ENCODE measurements at regions not wholly inside any gene's neighbourhood (a gene's known extent, or its start where the extent isn't known, plus 50 kb on each side); places are given as distances from the start of the nearest gene placed in this dataset.
"Not testable (repeated sequence)": the region's sequence is repeated elsewhere in the genome, so short reads cannot be mapped to it uniquely, and the experiment has no call there.

DNA sequence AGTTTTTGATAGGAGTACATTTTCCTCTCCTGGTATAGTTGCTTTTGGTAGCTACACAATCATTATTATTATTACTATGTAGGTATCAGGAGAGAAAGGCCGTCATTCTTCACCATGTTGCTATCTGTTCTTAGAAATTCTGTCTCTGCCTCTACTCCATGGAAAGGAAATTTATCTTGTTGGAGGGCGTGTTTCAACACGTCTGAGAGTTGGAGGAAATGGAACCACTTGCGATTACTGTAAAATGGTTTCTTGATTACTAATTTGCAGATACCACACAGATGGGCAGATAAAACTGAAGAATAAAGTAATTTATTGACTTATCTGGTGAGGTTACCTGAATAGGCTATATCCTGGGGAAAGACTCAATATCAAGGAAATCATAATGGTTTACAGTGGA is 488.4 kb downstream of the NR2F2 start:
- Mint-ChIP-seq H3K27me3 (ENCODE audit: insufficient read depth) (no peaks in the 10 kb centered on the region), H3K9me3 (no peaks in the 10 kb centered on the region), H3K27ac (no peak overlapping the region), H3K4me1 (ENCODE audit: low read depth) (no peaks in the 10 kb centered on the region), H3K4me3 (no peak overlapping the region), H3K36me3 (ENCODE audit: low read depth) (no peaks in the 10 kb centered on the region)
- intact Hi-C loops (cut with micrococcal nuclease) = no loop called here
- no peak for DNase-seq (ENCODE audit: low spot score)

DNA sequence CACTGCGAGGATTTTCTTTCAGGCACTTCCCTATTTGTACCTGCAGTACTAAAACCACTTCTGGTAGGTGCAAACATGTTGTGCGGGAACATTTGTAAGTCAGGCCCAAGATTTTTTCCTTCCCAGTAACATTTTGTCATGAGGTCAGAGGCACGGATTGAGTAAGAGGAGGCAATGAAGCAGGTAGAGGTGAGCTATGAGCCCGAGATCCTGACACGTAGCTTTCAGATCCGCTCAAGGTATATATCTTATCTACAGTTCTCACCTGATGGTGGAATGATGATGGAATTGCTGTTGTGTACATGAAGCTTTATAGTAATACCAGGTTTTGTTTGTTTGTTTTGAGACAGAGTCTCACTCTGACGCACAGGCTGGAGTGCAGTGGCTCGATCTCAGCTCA is 497.5 kb downstream of the NR2F2 start:
- Mint-ChIP-seq H3K4me1 (ENCODE audit: low read depth) (no peaks in the 10 kb centered on the region), H3K27ac (no peak overlapping the region), H3K4me3 (no peak overlapping the region), H3K9me3 (peaks cover 4% of the 10 kb centered on the region), H3K36me3 (ENCODE audit: low read depth) (no peaks in the 10 kb centered on the region), H3K27me3 (ENCODE audit: insufficient read depth) (no peaks in the 10 kb centered on the region)
- no peak for DNase-seq (ENCODE audit: low spot score)
- intact Hi-C loops (cut with micrococcal nuclease) = no loop called here

DNA sequence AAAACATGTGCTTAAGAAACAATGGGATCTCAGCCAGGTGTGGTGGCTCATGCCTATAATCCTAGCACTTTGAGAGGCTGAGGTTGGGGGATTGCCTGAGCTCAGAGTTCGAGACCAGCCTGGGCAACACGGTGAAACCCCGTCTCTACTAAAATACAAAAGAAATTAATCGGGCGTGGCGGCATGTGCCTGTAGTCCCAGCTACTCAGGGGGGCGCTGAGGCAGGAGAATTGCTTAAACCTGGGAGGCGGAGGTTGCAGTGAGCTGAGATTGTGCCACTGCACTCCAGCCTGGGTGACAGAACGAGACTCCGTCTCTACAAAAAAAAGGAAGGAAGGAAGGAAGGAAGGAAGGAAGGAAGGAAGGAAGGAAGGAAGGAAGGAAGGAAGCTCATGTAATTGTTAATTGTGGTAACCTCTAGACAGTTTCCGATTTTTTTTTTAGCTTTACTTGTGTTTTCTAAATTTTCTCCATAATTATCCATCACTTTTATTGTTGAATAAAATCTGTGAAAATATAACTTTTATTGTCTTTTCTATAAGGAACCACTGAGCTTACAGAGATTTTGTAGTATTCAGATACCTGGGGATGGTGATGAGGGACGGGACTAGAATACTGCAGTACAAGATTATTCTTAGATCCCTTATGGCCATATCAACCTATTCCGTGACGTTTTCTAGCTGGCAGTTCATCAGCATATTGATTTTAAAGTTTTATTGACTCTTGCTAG is 506.9 kb downstream of the NR2F2 start:
- Mint-ChIP-seq H3K4me1 (ENCODE audit: low read depth) (no peaks in the 10 kb centered on the region), H3K36me3 (ENCODE audit: low read depth) (no peaks in the 10 kb centered on the region), H3K4me3 (no peak overlapping the region), H3K27me3 (ENCODE audit: insufficient read depth) (no peaks in the 10 kb centered on the region), H3K9me3 (peaks cover 20% of the 10 kb centered on the region), H3K27ac (no peak overlapping the region)
- DNase-seq (ENCODE audit: low spot score) = no peak
- intact Hi-C loops (cut with micrococcal nuclease) = no loop called here

DNA sequence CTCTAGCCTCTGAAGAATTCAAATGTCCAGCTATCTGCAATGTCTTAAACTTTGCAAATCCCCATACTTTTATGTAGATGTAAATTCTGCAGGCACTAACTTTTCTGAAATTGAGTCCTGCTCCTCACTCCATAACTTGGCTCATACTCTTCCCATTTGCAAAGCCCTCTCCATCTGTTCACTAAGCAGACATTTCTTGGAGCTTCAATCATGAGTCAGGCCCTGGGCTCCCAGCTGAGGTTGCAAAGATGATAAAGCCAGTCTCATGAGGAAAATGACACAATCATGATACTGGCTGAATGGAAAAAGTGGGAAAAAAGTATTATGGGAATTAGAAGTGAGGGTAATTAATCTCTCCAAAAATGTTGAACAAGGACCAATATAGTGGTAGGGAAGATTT is 507.6 kb downstream of the NR2F2 start:
- Mint-ChIP-seq H3K9me3 (peaks cover 21% of the 10 kb centered on the region), H3K4me1 (ENCODE audit: low read depth) (no peaks in the 10 kb centered on the region), H3K27ac (no peak overlapping the region), H3K27me3 (ENCODE audit: insufficient read depth) (no peaks in the 10 kb centered on the region), H3K4me3 (no peak overlapping the region), H3K36me3 (ENCODE audit: low read depth) (no peaks in the 10 kb centered on the region)
- intact Hi-C loops (cut with micrococcal nuclease) = no loop called here
- no peak for DNase-seq (ENCODE audit: low spot score)

DNA sequence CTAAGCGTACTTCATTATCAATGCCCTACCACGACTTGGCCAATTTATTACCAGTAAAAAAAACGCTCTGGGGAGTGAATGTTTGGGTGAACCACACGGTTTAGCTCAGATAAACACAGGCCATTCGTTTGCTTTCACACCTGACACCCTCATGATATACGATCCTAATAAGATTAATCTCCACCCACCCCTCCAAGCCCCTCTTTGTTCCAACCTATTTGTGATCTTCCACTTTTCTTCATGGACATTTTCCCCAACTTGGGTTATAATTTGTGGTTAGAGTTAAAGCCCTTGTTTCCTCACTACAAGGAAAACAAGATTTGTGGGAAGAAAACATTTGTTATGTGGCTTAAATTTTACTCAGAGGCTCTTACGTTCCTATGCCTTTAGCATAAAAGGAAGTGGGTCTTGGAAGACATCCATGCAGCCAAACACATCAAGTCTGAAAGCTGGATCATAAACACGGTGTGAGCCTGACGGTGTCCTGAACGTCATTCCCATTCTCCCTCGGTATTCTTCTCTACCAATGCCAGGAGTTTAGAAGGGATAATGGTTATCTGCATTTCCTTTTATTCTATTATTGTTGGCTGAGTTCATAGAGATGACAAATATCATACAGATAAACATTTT is 518.9 kb downstream of the NR2F2 start:
- no peaks in the 10 kb centered on the region for H3K4me1 Mint-ChIP-seq (ENCODE audit: low read depth)
- H3K27me3 Mint-ChIP-seq (ENCODE audit: insufficient read depth) = no peaks in the 10 kb centered on the region
- no peak for DNase-seq (ENCODE audit: low spot score)
- H3K4me3 Mint-ChIP-seq = no peak overlapping the region
- intact Hi-C loops (cut with micrococcal nuclease) = no loop called here
- H3K9me3 Mint-ChIP-seq = peaks cover 22% of the 10 kb centered on the region
- no peaks in the 10 kb centered on the region for H3K36me3 Mint-ChIP-seq (ENCODE audit: low read depth)
- no peak overlapping the region for H3K27ac Mint-ChIP-seq

DNA sequence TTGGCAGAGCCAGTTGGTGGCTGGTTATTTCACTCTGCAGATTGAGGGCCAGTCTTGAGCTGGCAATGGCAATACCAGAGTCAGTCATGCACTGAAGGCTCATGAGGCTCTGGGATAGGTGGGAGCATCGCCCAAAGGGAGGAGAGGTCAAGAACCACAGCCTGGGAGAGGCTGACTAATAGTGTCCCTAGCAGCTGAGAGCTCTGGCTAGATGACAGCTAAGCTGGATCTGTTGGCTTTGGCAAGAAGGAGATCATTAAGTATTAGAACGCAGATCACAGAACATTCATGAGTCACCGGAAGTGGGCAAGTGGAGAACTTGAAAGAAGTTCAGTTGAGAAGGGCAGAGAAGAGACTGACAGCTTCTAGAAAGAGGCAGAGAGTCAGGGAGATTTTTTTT is 521.1 kb downstream of the NR2F2 start:
- intact Hi-C loops (cut with micrococcal nuclease) = no loop called here
- no peaks in the 10 kb centered on the region for H3K36me3 Mint-ChIP-seq (ENCODE audit: low read depth)
- H3K4me3 Mint-ChIP-seq = no peak overlapping the region
- no peak for DNase-seq (ENCODE audit: low spot score)
- peaks cover 17% of the 10 kb centered on the region for H3K9me3 Mint-ChIP-seq
- H3K27ac Mint-ChIP-seq = no peak overlapping the region
- H3K27me3 Mint-ChIP-seq (ENCODE audit: insufficient read depth) = no peaks in the 10 kb centered on the region
- no peaks in the 10 kb centered on the region for H3K4me1 Mint-ChIP-seq (ENCODE audit: low read depth)

DNA sequence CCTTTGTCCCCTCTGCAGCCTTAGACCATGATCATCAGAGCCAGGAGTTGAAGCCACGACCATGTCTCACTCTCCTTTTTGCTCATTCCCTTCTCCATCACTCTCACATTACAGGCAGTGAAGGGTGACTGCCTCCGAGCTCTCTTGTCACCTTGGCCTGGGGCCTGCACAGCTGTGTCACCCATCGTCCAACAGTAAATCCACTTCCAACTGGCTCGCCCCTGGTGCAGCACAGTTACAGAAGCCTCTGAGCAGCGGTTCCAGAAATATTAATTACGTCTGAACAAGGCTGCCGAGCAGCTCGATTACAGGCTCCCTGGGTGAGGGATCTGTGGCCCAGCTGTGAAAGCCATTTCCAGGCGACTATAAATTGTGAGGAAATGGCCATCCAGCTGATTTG is 528.2 kb downstream of the NR2F2 start:
- no peaks in the 10 kb centered on the region for H3K36me3 Mint-ChIP-seq (ENCODE audit: low read depth)
- H3K4me3 Mint-ChIP-seq = no peak overlapping the region
- intact Hi-C loops (cut with micrococcal nuclease) = no loop called here
- H3K27me3 Mint-ChIP-seq (ENCODE audit: insufficient read depth) = no peaks in the 10 kb centered on the region
- H3K27ac Mint-ChIP-seq = no peak overlapping the region
- H3K4me1 Mint-ChIP-seq (ENCODE audit: low read depth) = no peaks in the 10 kb centered on the region
- H3K9me3 Mint-ChIP-seq = peaks cover 6% of the 10 kb centered on the region
- DNase-seq (ENCODE audit: low spot score) = no peak

DNA sequence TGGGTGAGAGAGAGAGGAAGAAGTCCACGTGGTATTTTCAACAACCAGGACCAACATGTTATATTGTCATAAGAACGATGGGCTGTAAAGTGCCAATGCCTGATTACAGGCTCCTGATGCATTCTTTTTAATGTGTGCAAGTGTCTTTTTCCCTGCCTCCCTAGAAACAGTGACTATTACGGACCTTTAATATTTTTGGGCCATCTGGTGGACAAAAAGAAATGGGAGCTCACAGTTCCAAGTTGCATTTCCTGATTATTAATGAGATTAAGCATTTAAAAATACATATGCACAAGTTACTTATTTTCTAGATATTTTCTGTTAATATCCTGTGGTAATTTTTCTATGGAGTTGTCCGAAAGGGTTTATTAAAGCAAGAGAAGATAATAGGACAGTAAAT is 530.2 kb downstream of the NR2F2 start:
- no peaks in the 10 kb centered on the region for H3K27me3 Mint-ChIP-seq (ENCODE audit: insufficient read depth)
- H3K27ac Mint-ChIP-seq = no peak overlapping the region
- intact Hi-C loops (cut with micrococcal nuclease) = no loop called here
- DNase-seq (ENCODE audit: low spot score) = no peak
- H3K4me3 Mint-ChIP-seq = no peak overlapping the region
- peaks cover 5% of the 10 kb centered on the region for H3K9me3 Mint-ChIP-seq
- no peaks in the 10 kb centered on the region for H3K36me3 Mint-ChIP-seq (ENCODE audit: low read depth)
- H3K4me1 Mint-ChIP-seq (ENCODE audit: low read depth) = no peaks in the 10 kb centered on the region

DNA sequence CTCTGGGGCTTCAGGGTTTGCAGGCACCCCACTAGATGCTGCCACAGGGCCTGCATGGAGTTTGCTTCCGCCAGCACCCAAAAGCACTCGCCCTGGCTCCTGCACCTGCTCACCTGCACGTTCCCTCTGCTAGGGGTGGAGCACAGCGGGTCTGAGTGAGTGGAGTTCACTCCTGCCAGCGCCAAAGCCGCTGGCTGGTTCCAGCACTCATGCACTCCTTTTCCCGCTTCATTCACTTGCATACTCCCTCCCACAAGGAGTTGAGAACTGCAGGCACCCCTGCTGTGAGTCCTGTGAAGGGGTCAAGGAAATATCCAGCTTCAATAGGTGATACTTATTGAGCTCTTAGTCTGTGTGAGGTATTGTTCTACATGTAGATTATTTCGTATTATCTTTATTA is 537.5 kb downstream of the NR2F2 start:
- intact Hi-C loops (cut with micrococcal nuclease) = no loop called here
- peaks cover 14% of the 10 kb centered on the region for H3K9me3 Mint-ChIP-seq
- no peaks in the 10 kb centered on the region for H3K36me3 Mint-ChIP-seq (ENCODE audit: low read depth)
- H3K27me3 Mint-ChIP-seq (ENCODE audit: insufficient read depth) = no peaks in the 10 kb centered on the region
- no peak overlapping the region for H3K4me3 Mint-ChIP-seq
- H3K27ac Mint-ChIP-seq = no peak overlapping the region
- H3K4me1 Mint-ChIP-seq (ENCODE audit: low read depth) = no peaks in the 10 kb centered on the region
- no peak for DNase-seq (ENCODE audit: low spot score)

DNA sequence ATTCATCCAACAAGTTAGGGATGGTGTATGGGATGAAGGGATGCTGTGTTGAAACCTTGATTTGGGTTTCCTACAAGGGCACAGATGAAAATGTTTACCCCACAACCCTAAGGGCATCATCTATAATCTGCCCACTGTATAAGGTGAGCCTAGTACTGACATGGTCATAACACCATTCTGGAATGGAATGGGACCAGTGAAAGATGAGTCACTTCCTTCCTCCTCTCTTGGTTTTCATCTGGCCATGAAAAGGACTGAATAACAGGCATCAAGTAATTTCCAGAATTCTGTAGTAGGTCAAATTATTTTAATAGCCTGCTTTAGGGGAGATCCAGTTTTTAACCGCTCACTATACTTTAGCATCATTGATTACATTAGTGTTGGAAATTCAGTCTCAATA is 538.6 kb downstream of the NR2F2 start:
- Mint-ChIP-seq H3K27me3 (ENCODE audit: insufficient read depth) (no peaks in the 10 kb centered on the region), H3K4me3 (no peak overlapping the region), H3K4me1 (ENCODE audit: low read depth) (no peaks in the 10 kb centered on the region), H3K27ac (no peak overlapping the region), H3K9me3 (peaks cover 14% of the 10 kb centered on the region), H3K36me3 (ENCODE audit: low read depth) (no peaks in the 10 kb centered on the region)
- intact Hi-C loops (cut with micrococcal nuclease) = no loop called here
- DNase-seq (ENCODE audit: low spot score) = no peak

DNA sequence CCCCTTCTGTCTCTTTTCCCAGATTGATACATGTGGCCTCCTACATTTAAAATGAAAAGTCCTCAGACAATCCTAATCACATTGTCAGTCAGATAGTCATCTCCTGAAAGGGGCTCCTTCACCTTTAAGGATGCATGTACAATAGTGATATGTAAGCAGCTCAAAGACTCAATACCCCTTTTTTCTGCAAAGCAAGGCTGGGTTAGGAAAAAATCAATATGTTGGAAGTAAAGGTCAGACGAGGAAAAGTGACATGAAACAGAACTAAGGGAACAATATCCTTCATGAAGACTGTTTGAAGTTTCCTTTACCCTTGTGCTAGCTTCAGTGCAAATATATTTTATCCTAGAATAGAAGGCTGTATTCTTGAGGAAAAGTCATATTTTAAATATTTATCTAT is 539.3 kb downstream of the NR2F2 start:
- H3K27me3 Mint-ChIP-seq (ENCODE audit: insufficient read depth) = no peaks in the 10 kb centered on the region
- H3K36me3 Mint-ChIP-seq (ENCODE audit: low read depth) = no peaks in the 10 kb centered on the region
- no peaks in the 10 kb centered on the region for H3K4me1 Mint-ChIP-seq (ENCODE audit: low read depth)
- peaks cover 14% of the 10 kb centered on the region for H3K9me3 Mint-ChIP-seq
- H3K27ac Mint-ChIP-seq = no peak overlapping the region
- no peak overlapping the region for H3K4me3 Mint-ChIP-seq
- intact Hi-C loops (cut with micrococcal nuclease) = no loop called here
- DNase-seq (ENCODE audit: low spot score) = no peak

DNA sequence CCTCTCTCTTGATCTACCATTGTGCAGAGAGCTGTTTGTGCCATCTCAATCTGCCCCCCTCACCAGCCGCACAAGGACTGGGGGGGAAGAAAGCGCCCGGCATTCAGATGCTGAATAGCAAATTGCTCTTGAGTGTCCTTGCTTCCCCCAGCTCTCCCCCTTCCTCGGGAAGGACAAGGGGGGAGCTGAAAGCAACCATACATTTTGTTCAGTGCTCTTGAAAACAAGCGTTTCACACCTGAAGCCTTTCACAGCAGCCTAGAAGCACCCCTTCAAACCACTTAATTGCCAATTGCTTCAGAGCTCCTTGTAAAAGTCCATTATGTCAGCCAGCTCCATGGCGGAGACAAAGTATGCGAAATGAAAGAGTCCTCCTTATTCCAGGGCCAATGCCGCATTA is 540.1 kb downstream of the NR2F2 start:
- no peaks in the 10 kb centered on the region for H3K27me3 Mint-ChIP-seq (ENCODE audit: insufficient read depth)
- H3K4me3 Mint-ChIP-seq = no peak overlapping the region
- H3K4me1 Mint-ChIP-seq (ENCODE audit: low read depth) = no peaks in the 10 kb centered on the region
- intact Hi-C loops (cut with micrococcal nuclease) = no loop called here
- peaks cover 14% of the 10 kb centered on the region for H3K9me3 Mint-ChIP-seq
- no peak for DNase-seq (ENCODE audit: low spot score)
- no peaks in the 10 kb centered on the region for H3K36me3 Mint-ChIP-seq (ENCODE audit: low read depth)
- H3K27ac Mint-ChIP-seq = no peak overlapping the region

DNA sequence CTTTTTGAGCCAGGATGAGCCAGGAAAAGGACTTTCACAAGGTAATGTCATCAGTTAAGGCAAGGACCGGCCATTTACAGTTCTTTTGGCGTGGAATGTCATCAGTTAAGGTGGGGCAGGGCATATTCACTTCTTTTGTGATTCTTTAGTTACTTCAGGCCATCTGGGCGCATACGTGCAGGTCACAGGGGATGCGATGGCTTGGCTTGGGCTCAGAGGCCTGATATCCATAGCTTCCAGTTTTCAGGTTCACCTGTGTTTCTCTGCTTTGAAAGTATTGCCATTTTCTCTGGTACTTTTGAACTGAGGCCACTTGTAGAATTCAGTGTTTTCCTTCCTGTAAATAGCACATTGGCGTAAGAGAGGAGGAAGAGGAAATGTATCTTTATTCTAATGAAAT is 546.9 kb downstream of the NR2F2 start:
- intact Hi-C loops (cut with micrococcal nuclease); H3K9me3 Mint-ChIP-seq; H3K36me3 Mint-ChIP-seq (ENCODE audit: low read depth); H3K27ac Mint-ChIP-seq; H3K4me1 Mint-ChIP-seq (ENCODE audit: low read depth); DNase-seq (ENCODE audit: low spot score); H3K4me3 Mint-ChIP-seq; H3K27me3 Mint-ChIP-seq (ENCODE audit: insufficient read depth): not testable (repeated sequence)

DNA sequence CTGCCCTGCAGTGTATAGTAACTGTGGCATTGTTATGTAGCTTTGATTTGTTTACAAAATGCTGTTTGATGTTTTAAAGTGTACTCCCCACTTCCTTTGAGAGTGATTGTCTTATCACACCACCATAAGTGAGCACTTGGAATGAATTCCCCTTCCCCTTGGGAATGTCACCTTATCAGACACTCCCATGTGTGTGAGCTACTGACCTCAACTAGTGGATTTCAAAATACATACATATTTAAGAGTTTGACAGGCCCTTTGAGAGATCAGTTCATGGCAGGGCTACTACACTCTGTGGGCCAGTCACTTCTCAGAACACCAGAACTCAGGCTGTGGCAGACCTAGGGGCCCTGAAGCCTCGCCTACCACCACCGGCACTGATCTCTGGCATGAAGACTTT is 547.6 kb downstream of the NR2F2 start:
- Mint-ChIP-seq H3K9me3 (peaks cover 3% of the 10 kb centered on the region), H3K4me1 (ENCODE audit: low read depth) (no peaks in the 10 kb centered on the region), H3K36me3 (ENCODE audit: low read depth) (no peaks in the 10 kb centered on the region), H3K27me3 (ENCODE audit: insufficient read depth) (no peaks in the 10 kb centered on the region), H3K27ac (no peak overlapping the region), H3K4me3 (no peak overlapping the region)
- no peak for DNase-seq (ENCODE audit: low spot score)
- intact Hi-C loops (cut with micrococcal nuclease) = no loop called here
